ENCODE measurements at regions not wholly inside any gene's neighbourhood (a gene's known extent, or its start where the extent isn't known, plus 50 kb on each side); places are given as distances from the start of the nearest gene placed in this dataset.

DNA sequence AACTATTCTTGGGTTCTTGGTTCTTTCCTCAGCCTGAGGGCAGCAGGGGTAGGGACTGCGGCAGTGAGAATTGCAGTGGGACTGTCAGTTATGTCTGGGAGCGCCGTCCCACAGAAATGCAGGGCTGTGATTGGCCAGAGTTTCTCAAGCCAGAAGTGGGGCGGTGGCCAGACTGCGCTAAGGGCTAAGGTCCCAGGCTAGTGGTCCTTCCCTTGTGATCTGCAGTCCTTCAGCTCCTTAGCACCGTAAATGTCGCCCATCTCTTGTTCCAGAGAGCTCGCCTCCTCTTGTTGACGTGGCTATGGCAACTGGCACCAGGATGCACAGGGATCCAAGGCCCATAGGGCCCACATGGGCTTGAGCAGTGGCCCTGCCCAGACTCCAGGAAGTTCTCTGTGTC is 223.5 kb downstream of the GRIA2 start:
- TF ChIP-seq POLR2A (IDR thresholded peaks at IDR 0.05) (no peak), POLR2AphosphoS5 (IDR thresholded peaks at IDR 0.05) (no peak)
- no peaks in the 10 kb centered on the region for H3K27me3 ChIP-seq
- no peak overlapping the region for H3K4me3 ChIP-seq
- H3K27ac ChIP-seq, result no peak overlapping the region
- no peak for DNase-seq (ENCODE audit: low spot score in 2 of 2)
- intact Hi-C loops (cut with DNase I; ENCODE audit: low total_unique reads), result no loop called here
- no peaks in the 10 kb centered on the region for H3K36me3 ChIP-seq
- H3K4me1 ChIP-seq, result no peaks in the 10 kb centered on the region
- H3K9me3 ChIP-seq, result peaks cover 0 to 6% of the 10 kb centered on the region in 2 donors

GRCh38 chr4:157443537-157443936 is 223.0 kb downstream of the GRIA2 start:
- TF ChIP-seq POLR2AphosphoS5 (IDR thresholded peaks at IDR 0.05) (no peak), POLR2A (IDR thresholded peaks at IDR 0.05) (no peak)
- TF ChIP-seq, protein P1, sequence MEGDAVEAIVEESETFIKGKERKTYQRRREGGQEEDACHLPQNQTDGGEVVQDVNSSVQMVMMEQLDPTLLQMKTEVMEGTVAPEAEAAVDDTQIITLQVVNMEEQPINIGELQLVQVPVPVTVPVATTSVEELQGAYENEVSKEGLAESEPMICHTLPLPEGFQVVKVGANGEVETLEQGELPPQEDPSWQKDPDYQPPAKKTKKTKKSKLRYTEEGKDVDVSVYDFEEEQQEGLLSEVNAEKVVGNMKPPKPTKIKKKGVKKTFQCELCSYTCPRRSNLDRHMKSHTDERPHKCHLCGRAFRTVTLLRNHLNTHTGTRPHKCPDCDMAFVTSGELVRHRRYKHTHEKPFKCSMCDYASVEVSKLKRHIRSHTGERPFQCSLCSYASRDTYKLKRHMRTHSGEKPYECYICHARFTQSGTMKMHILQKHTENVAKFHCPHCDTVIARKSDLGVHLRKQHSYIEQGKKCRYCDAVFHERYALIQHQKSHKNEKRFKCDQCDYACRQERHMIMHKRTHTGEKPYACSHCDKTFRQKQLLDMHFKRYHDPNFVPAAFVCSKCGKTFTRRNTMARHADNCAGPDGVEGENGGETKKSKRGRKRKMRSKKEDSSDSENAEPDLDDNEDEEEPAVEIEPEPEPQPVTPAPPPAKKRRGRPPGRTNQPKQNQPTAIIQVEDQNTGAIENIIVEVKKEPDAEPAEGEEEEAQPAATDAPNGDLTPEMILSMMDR (IDR thresholded peaks at IDR 0.05), result no peak

DNA sequence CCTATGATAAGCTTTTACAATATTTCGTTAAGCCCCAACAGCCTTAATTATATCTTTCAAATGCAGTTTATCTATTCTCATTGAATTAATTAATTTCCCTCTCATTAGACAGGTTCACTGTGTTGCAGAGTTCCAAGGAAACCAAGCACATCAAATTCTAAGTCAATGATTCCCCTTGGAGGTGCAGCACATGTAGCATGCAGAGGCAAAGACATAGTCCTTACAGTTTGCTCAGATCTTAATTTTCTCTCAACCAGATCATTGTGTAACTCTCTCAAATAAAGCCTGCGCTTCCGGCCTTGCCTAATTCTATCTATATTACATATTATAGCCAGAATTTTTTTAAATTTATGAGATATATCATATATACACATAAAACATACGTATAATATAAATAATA is 205.4 kb downstream of the GRIA2 start:
- no peak for DNase-seq (ENCODE audit: low spot score in 2 of 2)
- Histone ChIP-seq H3K9me3 (peaks cover 0 to 11% of the 10 kb centered on the region in 2 donors), H3K4me1 (no peaks in the 10 kb centered on the region), H3K4me3 (no peak overlapping the region), H3K36me3 (no peaks in the 10 kb centered on the region), H3K27me3 (no peaks in the 10 kb centered on the region), H3K27ac (no peak overlapping the region)
- intact Hi-C loops (cut with DNase I; ENCODE audit: low total_unique reads), result no loop called here
- TF ChIP-seq POLR2AphosphoS5 (IDR thresholded peaks at IDR 0.05), result no peak
- TF ChIP-seq, protein P1 (IDR thresholded peaks at IDR 0.05), result no peak
- no peak for TF ChIP-seq POLR2A (IDR thresholded peaks at IDR 0.05)

More at GRCh38 chr4:157443537-157443936, 223.0 kb downstream of the GRIA2 start:
- Histone ChIP-seq H3K4me1 (no peaks in the 10 kb centered on the region), H3K27me3 (no peaks in the 10 kb centered on the region), H3K27ac (no peak overlapping the region), H3K36me3 (no peaks in the 10 kb centered on the region), H3K4me3 (no peak overlapping the region), H3K9me3 (peaks cover 0 to 6% of the 10 kb centered on the region in 2 donors)
- DNase-seq (ENCODE audit: low spot score in 2 of 2), result no peak
- intact Hi-C loops (cut with DNase I; ENCODE audit: low total_unique reads), result no loop called here

- no peak overlapping the region for H3K27ac ChIP-seq
- no peaks in the 10 kb centered on the region for H3K27me3 ChIP-seq
- no peaks in the 10 kb centered on the region for H3K36me3 ChIP-seq
- DNase-seq (ENCODE audit: low spot score in 2 of 2), result no peak
- peaks cover 0 to 11% of the 10 kb centered on the region in 2 donors for H3K9me3 ChIP-seq
- H3K4me3 ChIP-seq, result no peak overlapping the region
- TF ChIP-seq POLR2AphosphoS5 (IDR thresholded peaks at IDR 0.05) (no peak), POLR2A (IDR thresholded peaks at IDR 0.05) (no peak)
- intact Hi-C loops (cut with DNase I; ENCODE audit: low total_unique reads), result no loop called here
- H3K4me1 ChIP-seq, result no peaks in the 10 kb centered on the region
Observed at GRCh38 chr4:157423526-157424020, 203.0 kb downstream of the GRIA2 start.

DNA sequence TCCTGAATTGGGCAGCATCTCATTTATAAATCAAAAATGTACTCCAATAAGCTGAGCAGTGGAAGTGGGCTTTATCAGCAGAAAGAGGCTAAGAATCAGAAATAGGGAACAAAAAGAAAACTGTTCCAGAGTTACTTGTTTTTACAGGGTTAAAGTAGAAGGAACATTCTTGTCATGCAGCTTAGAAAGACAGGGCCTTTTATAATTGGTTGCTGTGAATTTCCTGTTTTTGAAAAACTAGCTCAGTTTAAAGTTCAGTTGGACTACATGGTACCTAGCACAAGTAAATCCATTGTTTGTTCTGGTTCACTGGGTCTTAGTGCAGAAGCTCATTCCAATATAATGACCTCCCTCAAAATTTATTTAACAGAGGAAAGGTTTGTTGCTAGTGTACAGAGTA is 200.8 kb downstream of the GRIA2 start:
- H3K27me3 ChIP-seq, result no peaks in the 10 kb centered on the region

More for the DNA sequence above, 200.8 kb downstream of the GRIA2 start:
- no peak for DNase-seq (ENCODE audit: low spot score in 2 of 2)
- no peaks in the 10 kb centered on the region for H3K4me1 ChIP-seq
- H3K27ac ChIP-seq, result no peak overlapping the region
- H3K4me3 ChIP-seq, result no peak overlapping the region
- TF ChIP-seq, protein P1 (IDR thresholded peaks at IDR 0.05), result no peak
- TF ChIP-seq POLR2A (IDR thresholded peaks at IDR 0.05) (no peak), POLR2AphosphoS5 (IDR thresholded peaks at IDR 0.05) (no peak)
- peaks cover 0 to 11% of the 10 kb centered on the region in 2 donors for H3K9me3 ChIP-seq
- no peaks in the 10 kb centered on the region for H3K36me3 ChIP-seq
- intact Hi-C loops (cut with DNase I; ENCODE audit: low total_unique reads), result no loop called here
